ENCODE measurements at regions not wholly inside any gene's neighbourhood (a gene's known extent, or its start where the extent isn't known, plus 50 kb on each side); places are given as distances from the start of the nearest gene placed in this dataset.

GRCh38 chr5:143957455-143957854 lies 145.5 kb downstream of the HMHB1 start (continued):
- no peak for TF ChIP-seq TCF3 (IDR thresholded peaks at IDR 0.05; ENCODE audit: borderline replicate concordance, insufficient read depth, low read depth, low read length)
- peak; percentile 29; the same call in 1 of the 2 replicates for TF ChIP-seq SMC3 (IDR thresholded peaks at IDR 0.05; ENCODE audit: borderline replicate concordance, low read length)
- TF ChIP-seq JUND (IDR thresholded peaks at IDR 0.05; ENCODE audit: low read depth, low read length), result no peak
- no peak for TF ChIP-seq BRCA1 (IDR thresholded peaks at IDR 0.05; ENCODE audit: low read depth, low read length)

GRCh38 chr5:143962201-143962600 lies 150.2 kb downstream of the HMHB1 start:
- no peak overlapping the region for H3K4me2 ChIP-seq (ENCODE audit: control insufficient read depth, insufficient read depth)
- H3K36me3 ChIP-seq (ENCODE audit: control insufficient read depth in 2 of 2, insufficient read depth in 2 of 2, low read length in 1 of 2), result no peaks in the 10 kb centered on the region
- H3K4me3 ChIP-seq, result no peak overlapping the region
- H3K27me3 ChIP-seq (replicated peaks in 1 of 2; ENCODE audit: control insufficient read depth in 2 of 2, insufficient read depth in 2 of 2, low read length in 1 of 2), result no peaks in the 10 kb centered on the region
- ATAC-seq (no peak), FAIRE-seq (no peak), DNase-seq (ENCODE audit: low read depth, low spot score) (no peak)
- 88% methylated on average over 1 of the region's 1 CpG for WGBS (ENCODE audit: insufficient coverage, insufficient replicate concordance, low lambda C conversion rate, missing lambda C conversion rate)
- no peak overlapping the region for H3K9ac ChIP-seq (ENCODE audit: control insufficient read depth, insufficient read depth, low read length)
- intact Hi-C loops (cut with micrococcal nuclease; ENCODE audit: unreplicated experiment) (loop anchor here (5.0 to 10.0 kb wide), 4 partner anchors 317 to 957 kb away; partner anchors contain the start of gene NR3C1), in situ Hi-C loops (cut with MboI) (loop anchor here (10.0 kb wide), 1 partner anchor 957 kb away; no protein-coding TSS in a partner anchor)
- H2AFZ ChIP-seq (ENCODE audit: control insufficient read depth, low read depth, low read length), result no peak overlapping the region
- H4K20me1 ChIP-seq (ENCODE audit: control insufficient read depth, insufficient read depth), result no peaks in the 10 kb centered on the region
- POLR2A ChIA-PET, result no interaction called here
- H3K9me3 ChIP-seq (replicated peaks; ENCODE audit: control insufficient read depth, insufficient read depth, low read length), result no peaks in the 10 kb centered on the region
- CTCF ChIA-PET, result interaction anchor here (0.7 to 1.2 kb wide), 3 partner anchors 8 to 33 kb away, joined by 3 read pairs; no protein-coding TSS in a partner anchor
- SMC1A ChIA-PET (ENCODE audit: uncharacterized antibody, unreplicated experiment), result interaction anchor here (0.6 to 2.3 kb wide), 11 partner anchors 12 to 1040 kb away, joined by 3 to 7 read pairs (median 4); no protein-coding TSS in a partner anchor
- BruUV-seq (replicated peaks), result no TSS peak
- no peaks in the 10 kb centered on the region for H3K79me2 ChIP-seq (ENCODE audit: control insufficient read depth, insufficient read depth, low read length)
- TF ChIP-seq ATF7 (IDR thresholded peaks at IDR 0.05; ENCODE audit: low read depth) (no peak), RELA (IDR thresholded peaks at IDR 0.05; ENCODE audit: borderline replicate concordance, partially characterized antibody) (no peak), SMARCA5 (IDR thresholded peaks at IDR 0.05) (no peak), WRNIP1 (IDR thresholded peaks at IDR 0.05; ENCODE audit: borderline replicate concordance, low read depth, low read length) (no peak), CBX5 (IDR thresholded peaks at IDR 0.05; ENCODE audit: low read depth) (no peak), ZNF24 (IDR thresholded peaks at IDR 0.05) (no peak), E4F1 (IDR thresholded peaks at IDR 0.05; ENCODE audit: borderline replicate concordance, partially characterized antibody) (no peak), MYB (IDR thresholded peaks at IDR 0.05; ENCODE audit: borderline replicate concordance, low read depth, low read length) (no peak), CBX3 (IDR thresholded peaks at IDR 0.05; ENCODE audit: borderline replicate concordance, low read depth) (no peak), ATF2 (IDR thresholded peaks at IDR 0.05; ENCODE audit: low read length) (no peak), LARP7 (IDR thresholded peaks at IDR 0.05) (no peak), MEF2A (IDR thresholded peaks at IDR 0.05; ENCODE audit: insufficient read depth, low read depth, low read length) (no peak), IKZF2 (IDR thresholded peaks at IDR 0.05) (no peak), PML (IDR thresholded peaks at IDR 0.05; ENCODE audit: low read length) (no peak), RAD51 (IDR thresholded peaks at IDR 0.05) (no peak), FOS (IDR thresholded peaks at IDR 0.05; ENCODE audit: borderline replicate concordance, extremely low read depth, insufficient read length) (no peak), RFX5 (IDR thresholded peaks at IDR 0.05; ENCODE audit: low read depth, low read length) (no peak), NR2C2 (IDR thresholded peaks at IDR 0.05; ENCODE audit: borderline replicate concordance, control insufficient read depth, insufficient read length, low read depth) (no peak), MYC (IDR thresholded peaks at IDR 0.05; ENCODE audit: insufficient read depth, insufficient read length, insufficient replicate concordance, low read length, severe bottlenecking) (no peak)
- no peak overlapping the region for H3K27ac ChIP-seq (ENCODE audit: control insufficient read depth, insufficient read depth)
- RAD21 ChIA-PET (ENCODE audit: unreplicated experiment), result no interaction called here
- no peaks in the 10 kb centered on the region for H3K4me1 ChIP-seq (ENCODE audit: control insufficient read depth, insufficient read depth, low read length)

Data from GM12878 (cell line).